ENCODE measurements at regions not wholly inside any gene's neighbourhood (a gene's known extent, or its start where the extent isn't known, plus 50 kb on each side); places are given as distances from the start of the nearest gene placed in this dataset.

DNA sequence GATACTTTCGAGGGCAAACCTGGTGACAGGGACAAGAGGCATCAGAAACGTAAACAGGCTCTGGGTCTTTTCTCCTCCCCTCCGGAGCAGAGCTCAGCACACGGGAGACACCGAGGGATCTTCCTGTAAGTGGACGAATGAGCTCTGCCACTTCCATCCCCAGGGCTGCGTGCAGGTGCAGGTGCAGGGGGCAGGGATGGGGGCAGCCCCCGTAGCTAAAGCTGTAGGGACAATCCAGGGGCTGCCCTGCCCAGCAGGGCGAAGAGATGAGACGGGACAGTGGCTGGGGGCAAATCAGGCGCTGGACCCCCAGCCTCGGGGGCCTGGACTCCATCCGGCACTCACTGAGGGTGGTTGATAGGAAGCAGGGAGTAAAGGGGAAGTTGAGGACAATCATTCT is 505.4 kb downstream of the BRD1 start:
- TF ChIP-seq, protein P1, sequence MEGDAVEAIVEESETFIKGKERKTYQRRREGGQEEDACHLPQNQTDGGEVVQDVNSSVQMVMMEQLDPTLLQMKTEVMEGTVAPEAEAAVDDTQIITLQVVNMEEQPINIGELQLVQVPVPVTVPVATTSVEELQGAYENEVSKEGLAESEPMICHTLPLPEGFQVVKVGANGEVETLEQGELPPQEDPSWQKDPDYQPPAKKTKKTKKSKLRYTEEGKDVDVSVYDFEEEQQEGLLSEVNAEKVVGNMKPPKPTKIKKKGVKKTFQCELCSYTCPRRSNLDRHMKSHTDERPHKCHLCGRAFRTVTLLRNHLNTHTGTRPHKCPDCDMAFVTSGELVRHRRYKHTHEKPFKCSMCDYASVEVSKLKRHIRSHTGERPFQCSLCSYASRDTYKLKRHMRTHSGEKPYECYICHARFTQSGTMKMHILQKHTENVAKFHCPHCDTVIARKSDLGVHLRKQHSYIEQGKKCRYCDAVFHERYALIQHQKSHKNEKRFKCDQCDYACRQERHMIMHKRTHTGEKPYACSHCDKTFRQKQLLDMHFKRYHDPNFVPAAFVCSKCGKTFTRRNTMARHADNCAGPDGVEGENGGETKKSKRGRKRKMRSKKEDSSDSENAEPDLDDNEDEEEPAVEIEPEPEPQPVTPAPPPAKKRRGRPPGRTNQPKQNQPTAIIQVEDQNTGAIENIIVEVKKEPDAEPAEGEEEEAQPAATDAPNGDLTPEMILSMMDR (IDR thresholded peaks at IDR 0.05): no peak
- no peak for TF ChIP-seq POLR2AphosphoS5 (IDR thresholded peaks at IDR 0.05; ENCODE audit: low read depth, low read length)

All from Panc1 (cell line).